SU-DHL-6 (cell line): ENCODE measurements at regions not wholly inside any gene's neighbourhood (a gene's known extent, or its start where the extent isn't known, plus 50 kb on each side); places are given as distances from the start of the nearest gene placed in this dataset.

Source experiments
- H2AFZ ChIP-seq: fragments of 200-600 bp; sonication (generic); 2 replicates; pipeline ENCODE4 v1.6.1; 2014; ENCODE audit warnings: low read depth, mild to moderate bottlenecking, moderate library complexity, mixed read lengths, antibody characterized with exemption, low read length; ENCODE audit not compliant: severe bottlenecking
- H3F3A ChIP-seq: fragments of 200-600 bp; shearing (Covaris generic); 2 replicates; pipeline ENCODE4 v1.6.0; 2016; ENCODE audit warnings: antibody characterized with exemption, mild to moderate bottlenecking; ENCODE audit not compliant: insufficient read depth
- H3K27ac ChIP-seq: fragments of 200-600 bp; sonication (generic); 2 replicates; pipeline ENCODE4 v1.5.1; 2016; ENCODE audit warnings: low read depth, mild to moderate bottlenecking, low read length, moderate library complexity, mixed read lengths
- H3K27me3 ChIP-seq: fragments of 200-600 bp; sonication (generic), shearing (Covaris generic); 2 replicates; pipeline ENCODE4 v1.6.0; 2014; ENCODE audit warnings: mild to moderate bottlenecking, low read length
- H3K36me3 ChIP-seq: fragments of 200-600 bp; sonication (generic); 2 replicates; pipeline ENCODE4 v1.6.1; 2014; ENCODE audit warnings: mild to moderate bottlenecking, low read length, mixed read lengths
- H3K4me2 ChIP-seq: fragments of 300-600, 200-600 bp; shearing (Covaris generic), sonication (generic); 2 replicates; pipeline ENCODE4 v1.6.0; 2014; ENCODE audit warnings: low read length, low read depth, mild to moderate bottlenecking; ENCODE audit not compliant: poor library complexity, severe bottlenecking
- H3K4me3 ChIP-seq: fragments of 200-600 bp; sonication (generic); 2 replicates; pipeline ENCODE4 v1.5.1; 2014; ENCODE audit warnings: antibody characterized with exemption, low read length, mild to moderate bottlenecking, mixed read lengths; ENCODE audit not compliant: insufficient read depth, poor library complexity, severe bottlenecking
- H3K79me2 ChIP-seq: fragments of 200-600 bp; sonication (generic); 2 replicates; pipeline ENCODE4 v1.6.1; 2014; ENCODE audit warnings: mild to moderate bottlenecking, low read length, moderate library complexity; ENCODE audit not compliant: insufficient read depth
- H3K9ac ChIP-seq: fragments of 200-600 bp; sonication (generic); 2 replicates; pipeline ENCODE4 v1.7.0; 2014; ENCODE audit warnings: mild to moderate bottlenecking, low read length
- H3K9me2 ChIP-seq: fragments of 200-600 bp; sonication (generic); replicated peaks from 2 replicates; pipeline ENCODE4 v1.6.1; 2014; ENCODE audit warnings: low read length; ENCODE audit not compliant: insufficient read depth
- H3K9me3 ChIP-seq: fragments of 200-600 bp; sonication (generic); 2 replicates; pipeline ENCODE4 v1.6.1; 2014; ENCODE audit warnings: low read length, mixed read lengths; ENCODE audit not compliant: insufficient read depth
- H4K20me1 ChIP-seq: fragments of 200-600 bp; sonication (generic); 2 replicates; pipeline ENCODE4 v1.6.1; 2014; ENCODE audit warnings: low read depth, mild to moderate bottlenecking, antibody characterized with exemption, low read length, moderate library complexity, mixed read lengths
- CTCF ChIP-seq: fragments of 200-600 bp; sonication (generic); IDR thresholded peaks from one replicate; pipeline ENCODE4 v1.5.1; 2017; ENCODE audit warnings: antibody characterized with exemption, mild to moderate bottlenecking, low read length, moderate library complexity; ENCODE audit not compliant: insufficient read depth, poor library complexity, severe bottlenecking
- EZH2phosphoT487 ChIP-seq: fragments of 200-600 bp; sonication (generic), shearing (Covaris generic); conservative IDR thresholded peaks from 2 replicates; pipeline ENCODE4 v1.6.1; 2018; ENCODE audit warnings: mild to moderate bottlenecking, antibody characterized with exemption, low read length, moderate library complexity, mixed read lengths

GRCh38 chr4:64121803-64122202 is 287.4 kb downstream of the TECRL start:
- no peaks in the 10 kb centered on the region for H3K27me3 ChIP-seq
- H3K9me3 ChIP-seq: no peaks in the 10 kb centered on the region
- no peaks in the 10 kb centered on the region for H3K9me2 ChIP-seq
- H2AFZ ChIP-seq: no peak overlapping the region
- H3K4me3 ChIP-seq: no peak overlapping the region
- H3F3A ChIP-seq: no peaks in the 10 kb centered on the region
- no peaks in the 10 kb centered on the region for H3K79me2 ChIP-seq
- H4K20me1 ChIP-seq: no peaks in the 10 kb centered on the region
- no peaks in the 10 kb centered on the region for H3K36me3 ChIP-seq
- no peak for TF ChIP-seq CTCF
- no peak for TF ChIP-seq EZH2phosphoT487
- no peak overlapping the region for H3K27ac ChIP-seq
- no peak overlapping the region for H3K9ac ChIP-seq
- H3K4me2 ChIP-seq: no peak overlapping the region

GRCh38 chr4:64105903-64106302 is 303.3 kb downstream of the TECRL start:
- no peak for TF ChIP-seq CTCF
- H3K79me2 ChIP-seq: no peaks in the 10 kb centered on the region

GRCh38 chr4:64095398-64095797 is 313.9 kb downstream of the TECRL start:
- Histone ChIP-seq H3K9me2 (no peaks in the 10 kb centered on the region), H4K20me1 (no peaks in the 10 kb centered on the region), H3K9ac (no peak overlapping the region), H2AFZ (no peak overlapping the region), H3K4me2 (no peak overlapping the region), H3K79me2 (no peaks in the 10 kb centered on the region), H3K27ac (no peak overlapping the region), H3K36me3 (no peaks in the 10 kb centered on the region), H3F3A (no peaks in the 10 kb centered on the region), H3K9me3 (no peaks in the 10 kb centered on the region), H3K27me3 (no peaks in the 10 kb centered on the region), H3K4me3 (no peak overlapping the region)
- TF ChIP-seq EZH2phosphoT487: no peak
- no peak for TF ChIP-seq CTCF

More at GRCh38 chr4:64105903-64106302, 303.3 kb downstream of the TECRL start:
- Histone ChIP-seq H3K4me3 (no peak overlapping the region), H3F3A (no peaks in the 10 kb centered on the region), H3K9me3 (no peaks in the 10 kb centered on the region), H4K20me1 (no peaks in the 10 kb centered on the region), H3K36me3 (no peaks in the 10 kb centered on the region), H3K27ac (no peak overlapping the region), H3K27me3 (no peaks in the 10 kb centered on the region), H3K9ac (no peak overlapping the region), H3K9me2 (no peaks in the 10 kb centered on the region), H3K4me2 (no peak overlapping the region), H2AFZ (no peak overlapping the region)

GRCh38 chr4:64079316-64079715 is 329.9 kb downstream of the TECRL start:
- no peak overlapping the region for H3K9ac ChIP-seq

More at GRCh38 chr4:64079316-64079715, 329.9 kb downstream of the TECRL start:
- no peak overlapping the region for H3K4me3 ChIP-seq
- no peaks in the 10 kb centered on the region for H3K27me3 ChIP-seq
- H3K9me2 ChIP-seq: no peaks in the 10 kb centered on the region
- no peak overlapping the region for H3K4me2 ChIP-seq
- no peak for TF ChIP-seq CTCF
- no peak for TF ChIP-seq EZH2phosphoT487
- no peaks in the 10 kb centered on the region for H3K9me3 ChIP-seq
- no peaks in the 10 kb centered on the region for H4K20me1 ChIP-seq
- H3K27ac ChIP-seq: no peak overlapping the region
- no peaks in the 10 kb centered on the region for H3K36me3 ChIP-seq
- no peaks in the 10 kb centered on the region for H3K79me2 ChIP-seq
- no peak overlapping the region for H2AFZ ChIP-seq
- H3F3A ChIP-seq: no peaks in the 10 kb centered on the region
